ENCODE measurements at regions not wholly inside any gene's neighbourhood (a gene's known extent, or its start where the extent isn't known, plus 50 kb on each side); places are given as distances from the start of the nearest gene placed in this dataset.

- no peak for TF ChIP-seq NFIC (IDR thresholded peaks at IDR 0.05)
These were observed 177.5 kb downstream of the SETD4 start for GRCh38 chr21:35882791-35883240.

GRCh38 chr21:35873441-35873840, 186.9 kb downstream of the SETD4 start:
- TF ChIP-seq TCF12 (IDR thresholded peaks at IDR 0.05; ENCODE audit: low read depth), result no peak
- no peak for TF ChIP-seq MAX (IDR thresholded peaks at IDR 0.05)
- TF ChIP-seq EGR1 (IDR thresholded peaks at IDR 0.05), result no peak
- no peak for TF ChIP-seq EP300 (IDR thresholded peaks at IDR 0.05; ENCODE audit: borderline replicate concordance)
- TF ChIP-seq ZBTB7A (IDR thresholded peaks at IDR 0.05; ENCODE audit: low read depth), result no peak
- TF ChIP-seq RAD21 (IDR thresholded peaks at IDR 0.05; ENCODE audit: low read depth), result no peak
- no peak for TF ChIP-seq CREB1 (IDR thresholded peaks at IDR 0.05; ENCODE audit: low read depth)
- no peak for TF ChIP-seq TEAD4 (IDR thresholded peaks at IDR 0.05)
- no peak for TF ChIP-seq REST (IDR thresholded peaks at IDR 0.05; ENCODE audit: low read depth)
- no peak for TF ChIP-seq TAF1 (IDR thresholded peaks at IDR 0.05; ENCODE audit: low read depth)
- no peak for TF ChIP-seq NFIC (IDR thresholded peaks at IDR 0.05)
- no peak for TF ChIP-seq YY1 (IDR thresholded peaks at IDR 0.05; ENCODE audit: low read depth)

- no peak for TF ChIP-seq EP300 (IDR thresholded peaks at IDR 0.05; ENCODE audit: borderline replicate concordance)
- TF ChIP-seq YY1 (IDR thresholded peaks at IDR 0.05; ENCODE audit: low read depth), result no peak
- TF ChIP-seq TAF1 (IDR thresholded peaks at IDR 0.05; ENCODE audit: low read depth), result no peak
- no peak for TF ChIP-seq EGR1 (IDR thresholded peaks at IDR 0.05)
- no peak for TF ChIP-seq FOXM1 (IDR thresholded peaks at IDR 0.05; ENCODE audit: borderline replicate concordance, low read depth)
- TF ChIP-seq CEBPB (IDR thresholded peaks at IDR 0.05), result no peak
- no peak for TF ChIP-seq NFIC (IDR thresholded peaks at IDR 0.05)
- TF ChIP-seq MAX (IDR thresholded peaks at IDR 0.05), result no peak
- TF ChIP-seq TEAD4 (IDR thresholded peaks at IDR 0.05), result no peak
- no peak for TF ChIP-seq RAD21 (IDR thresholded peaks at IDR 0.05; ENCODE audit: low read depth)
These were observed 188.4 kb downstream of the SETD4 start for GRCh38 chr21:35871906-35872305.

GRCh38 chr21:35868869-35869223, 191.5 kb downstream of the SETD4 start:
- TF ChIP-seq CEBPB (IDR thresholded peaks at IDR 0.05), result no peak
- no peak for TF ChIP-seq USF1 (IDR thresholded peaks at IDR 0.05)
- TF ChIP-seq TCF12 (IDR thresholded peaks at IDR 0.05; ENCODE audit: low read depth), result no peak
- no peak for TF ChIP-seq YY1 (IDR thresholded peaks at IDR 0.05; ENCODE audit: low read depth)
- TF ChIP-seq EGR1 (IDR thresholded peaks at IDR 0.05), result no peak

GRCh38 chr21:35868005-35868868, 192.1 kb downstream of the SETD4 start:
- no peak for TF ChIP-seq TEAD4 (IDR thresholded peaks at IDR 0.05)
- TF ChIP-seq MAX (IDR thresholded peaks at IDR 0.05), result no peak
- TF ChIP-seq REST (IDR thresholded peaks at IDR 0.05; ENCODE audit: low read depth), result no peak

GRCh38 chr21:35864039-35864438, 196.3 kb downstream of the SETD4 start:
- no peak for TF ChIP-seq REST (IDR thresholded peaks at IDR 0.05; ENCODE audit: low read depth)
- no peak for TF ChIP-seq EGR1 (IDR thresholded peaks at IDR 0.05)
- no peak for TF ChIP-seq TCF12 (IDR thresholded peaks at IDR 0.05; ENCODE audit: low read depth)
- TF ChIP-seq EP300 (IDR thresholded peaks at IDR 0.05; ENCODE audit: borderline replicate concordance), result no peak
- TF ChIP-seq RAD21 (IDR thresholded peaks at IDR 0.05; ENCODE audit: low read depth), result no peak
- no peak for TF ChIP-seq USF1 (IDR thresholded peaks at IDR 0.05)
- no peak for TF ChIP-seq FOXM1 (IDR thresholded peaks at IDR 0.05; ENCODE audit: borderline replicate concordance, low read depth)
- no peak for TF ChIP-seq YY1 (IDR thresholded peaks at IDR 0.05; ENCODE audit: low read depth)
- no peak for TF ChIP-seq TEAD4 (IDR thresholded peaks at IDR 0.05)
- TF ChIP-seq NFIC (IDR thresholded peaks at IDR 0.05), result no peak

All from Ishikawa (cell line).